ENCODE measurements at regions not wholly inside any gene's neighbourhood (a gene's known extent, or its start where the extent isn't known, plus 50 kb on each side); places are given as distances from the start of the nearest gene placed in this dataset.

DNA sequence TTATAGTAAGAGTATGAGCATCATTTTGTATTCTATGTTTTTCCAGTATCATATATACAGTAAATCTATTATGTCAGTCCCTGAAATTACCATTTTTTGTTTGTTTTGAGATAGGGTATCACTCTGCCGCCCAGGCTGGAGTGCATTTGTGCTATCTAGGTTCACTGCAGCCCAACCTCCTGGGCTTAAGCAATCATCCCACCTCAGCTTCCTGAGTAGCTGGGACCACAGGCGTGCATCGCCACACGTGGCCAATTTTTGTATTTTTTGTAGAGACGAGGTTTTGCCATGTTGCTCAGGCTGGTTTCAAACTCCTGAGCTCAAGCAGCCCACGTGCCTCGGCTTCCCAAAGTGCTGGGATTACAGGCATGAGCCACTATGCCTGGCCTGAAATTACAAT, 85.6 kb downstream of the ZNF330 start:
- TF ChIP-seq, protein P1, sequence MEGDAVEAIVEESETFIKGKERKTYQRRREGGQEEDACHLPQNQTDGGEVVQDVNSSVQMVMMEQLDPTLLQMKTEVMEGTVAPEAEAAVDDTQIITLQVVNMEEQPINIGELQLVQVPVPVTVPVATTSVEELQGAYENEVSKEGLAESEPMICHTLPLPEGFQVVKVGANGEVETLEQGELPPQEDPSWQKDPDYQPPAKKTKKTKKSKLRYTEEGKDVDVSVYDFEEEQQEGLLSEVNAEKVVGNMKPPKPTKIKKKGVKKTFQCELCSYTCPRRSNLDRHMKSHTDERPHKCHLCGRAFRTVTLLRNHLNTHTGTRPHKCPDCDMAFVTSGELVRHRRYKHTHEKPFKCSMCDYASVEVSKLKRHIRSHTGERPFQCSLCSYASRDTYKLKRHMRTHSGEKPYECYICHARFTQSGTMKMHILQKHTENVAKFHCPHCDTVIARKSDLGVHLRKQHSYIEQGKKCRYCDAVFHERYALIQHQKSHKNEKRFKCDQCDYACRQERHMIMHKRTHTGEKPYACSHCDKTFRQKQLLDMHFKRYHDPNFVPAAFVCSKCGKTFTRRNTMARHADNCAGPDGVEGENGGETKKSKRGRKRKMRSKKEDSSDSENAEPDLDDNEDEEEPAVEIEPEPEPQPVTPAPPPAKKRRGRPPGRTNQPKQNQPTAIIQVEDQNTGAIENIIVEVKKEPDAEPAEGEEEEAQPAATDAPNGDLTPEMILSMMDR (conservative IDR thresholded peaks at IDR 0.05): no peak
- no peak for TF ChIP-seq EZH2 (IDR thresholded peaks at IDR 0.05; ENCODE audit: low read depth)
